ENCODE measurements at regions not wholly inside any gene's neighbourhood (a gene's known extent, or its start where the extent isn't known, plus 50 kb on each side); places are given as distances from the start of the nearest gene placed in this dataset.
"Not testable (repeated sequence)": the region's sequence is repeated elsewhere in the genome, so short reads cannot be mapped to it uniquely, and the experiment has no call there.

- not testable (repeated sequence) for FAIRE-seq
Measured at GRCh38 chr2:87660164-87660563, 87.7 kb upstream of the PLGLB2 start.

- not testable (repeated sequence) for FAIRE-seq
Measured at GRCh38 chr2:87662316-87663290, 85.3 kb upstream of the PLGLB2 start.

- not testable (repeated sequence) for FAIRE-seq
Measured at GRCh38 chr2:87663347-87663746, 84.5 kb upstream of the PLGLB2 start.

- peak; percentile 25 for FAIRE-seq
Measured at GRCh38 chr2:87667027-87667426, 80.9 kb upstream of the PLGLB2 start.

GRCh38 chr2:87668361-87668760 is 79.5 kb upstream of the PLGLB2 start:
- FAIRE-seq = not testable (repeated sequence)

GRCh38 chr2:87669633-87670231 is 78.2 kb upstream of the PLGLB2 start:
- FAIRE-seq = not testable (repeated sequence)

GRCh38 chr2:87672404-87672803 is 75.5 kb upstream of the PLGLB2 start:
- FAIRE-seq = not testable (repeated sequence)

GRCh38 chr2:87674729-87675128 is 73.2 kb upstream of the PLGLB2 start:
- FAIRE-seq = not testable (repeated sequence)

GRCh38 chr2:87675487-87675886 is 72.4 kb upstream of the PLGLB2 start:
- not testable (repeated sequence) for FAIRE-seq

- not testable (repeated sequence) for FAIRE-seq
Measured at GRCh38 chr2:87677421-87677923, 70.4 kb upstream of the PLGLB2 start.

GRCh38 chr2:87678742-87679173 is 69.1 kb upstream of the PLGLB2 start:
- FAIRE-seq = not testable (repeated sequence)

- not testable (repeated sequence) for FAIRE-seq
Measured at GRCh38 chr2:87679950-87680349, 67.9 kb upstream of the PLGLB2 start.

- not testable (repeated sequence) for FAIRE-seq
Measured at GRCh38 chr2:87680691-87681090, 67.2 kb upstream of the PLGLB2 start.

GRCh38 chr2:87683451-87683850 is 64.4 kb upstream of the PLGLB2 start:
- FAIRE-seq = not testable (repeated sequence)

GRCh38 chr2:87683961-87684360 is 63.9 kb upstream of the PLGLB2 start:
- FAIRE-seq = not testable (repeated sequence)

GRCh38 chr2:87685558-87685957 is 62.3 kb upstream of the PLGLB2 start:
- not testable (repeated sequence) for FAIRE-seq

GRCh38 chr2:87686873-87687549 is 60.9 kb upstream of the PLGLB2 start:
- FAIRE-seq = not testable (repeated sequence)

GRCh38 chr2:87687550-87688270 is 60.2 kb upstream of the PLGLB2 start:
- not testable (repeated sequence) for FAIRE-seq

GRCh38 chr2:87691899-87692592 is 55.8 kb upstream of the PLGLB2 start:
- FAIRE-seq = not testable (repeated sequence)

- not testable (repeated sequence) for FAIRE-seq
Measured at GRCh38 chr2:87692914-87693313, 55.0 kb upstream of the PLGLB2 start.

GRCh38 chr2:87693882-87694281 is 54.0 kb upstream of the PLGLB2 start:
- FAIRE-seq = not testable (repeated sequence)
